NCI-H1105 (cell line): ENCODE measurements at regions not wholly inside any gene's neighbourhood (a gene's known extent, or its start where the extent isn't known, plus 50 kb on each side); places are given as distances from the start of the nearest gene placed in this dataset.
A peak's percentile ranks its signal among the peaks of the same experiment; 100 is the strongest.
"Not testable (repeated sequence)": the region's sequence is repeated elsewhere in the genome, so short reads cannot be mapped to it uniquely, and the experiment has no call there.

ENCODE experiments used
- DNase-seq: peaks from one replicate; lab custom pipeline; 2025; lab: John Stamatoyannopoulos, UW

DNA sequence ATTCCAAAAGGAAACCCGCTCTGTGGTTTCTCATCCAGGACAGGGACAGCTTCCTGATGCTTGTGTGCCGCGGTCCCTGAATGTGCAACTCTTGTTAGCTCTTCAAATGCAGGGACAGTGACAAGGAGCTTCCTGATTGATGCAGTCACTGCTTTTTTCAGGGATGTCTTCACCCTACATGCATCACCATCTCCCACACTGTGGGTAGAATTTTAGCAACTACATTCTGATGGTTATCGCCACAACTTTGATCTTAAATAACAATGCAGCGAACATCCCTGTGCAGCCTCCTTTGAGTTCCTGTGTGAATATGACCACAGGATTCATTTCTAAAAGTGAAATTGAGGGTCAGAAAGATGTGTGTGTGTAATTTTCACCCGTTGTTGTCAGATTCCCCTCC is 115.0 kb downstream of the GGTLC2 start:
- DNase-seq, result no peak

GRCh38 chr22:22759889-22760546 is 115.6 kb downstream of the GGTLC2 start:
- DNase-seq, result no peak

GRCh38 chr22:22761606-22761962 is 117.2 kb downstream of the GGTLC2 start:
- DNase-seq, result no peak

- no peak for DNase-seq
These were observed 117.8 kb downstream of the GGTLC2 start for GRCh38 chr22:22761963-22762772.

GRCh38 chr22:22763512-22763911 is 119.1 kb downstream of the GGTLC2 start:
- no peak for DNase-seq

GRCh38 chr22:22764085-22764484 is 119.7 kb downstream of the GGTLC2 start:
- no peak for DNase-seq

DNA sequence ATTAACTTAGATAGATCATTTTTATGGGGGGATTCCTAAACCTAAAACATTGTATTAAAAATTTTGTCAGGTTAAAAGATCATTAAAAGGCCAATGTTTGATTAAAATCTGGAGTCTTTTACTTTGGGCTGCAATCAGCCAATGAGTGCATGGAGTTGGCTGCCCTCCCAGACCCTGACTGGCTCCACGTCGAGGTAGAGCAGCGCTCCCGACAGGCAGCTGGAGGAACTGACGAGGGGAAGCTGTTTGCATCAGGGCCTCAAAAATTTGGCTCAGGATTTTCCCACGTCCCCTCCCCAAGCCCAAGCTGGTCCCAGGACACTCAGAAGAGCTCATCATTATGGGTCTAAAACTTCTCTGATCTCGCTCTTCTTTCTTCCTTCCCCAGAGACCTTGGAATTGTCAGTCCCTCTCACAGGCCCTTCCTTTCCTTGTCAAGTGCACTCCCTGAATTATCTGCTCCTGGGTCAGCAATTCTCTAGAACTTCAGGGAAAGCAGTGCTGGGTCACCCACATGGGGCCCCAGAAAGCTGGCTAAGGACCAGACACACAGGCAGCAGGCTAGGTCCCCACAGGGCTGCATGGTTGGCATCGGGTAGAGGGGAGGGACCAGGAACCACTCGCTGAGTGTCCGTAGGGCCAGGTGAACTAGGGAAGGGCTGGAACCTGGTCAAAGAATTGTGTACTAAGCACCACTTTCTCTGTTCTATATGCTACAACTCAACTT is 119.6 kb upstream of the IGLL5 start:
- DNase-seq, result no peak

- no peak for DNase-seq
These were observed 118.7 kb upstream of the IGLL5 start for GRCh38 chr22:22768885-22769284.

GRCh38 chr22:22769434-22770279 is 118.0 kb upstream of the IGLL5 start:
- DNase-seq, result no peak

GRCh38 chr22:22770280-22770871 is 117.2 kb upstream of the IGLL5 start:
- peak; percentile 18 for DNase-seq

- DNase-seq, result no peak
These were observed 116.7 kb upstream of the IGLL5 start for GRCh38 chr22:22770881-22771280.

DNA sequence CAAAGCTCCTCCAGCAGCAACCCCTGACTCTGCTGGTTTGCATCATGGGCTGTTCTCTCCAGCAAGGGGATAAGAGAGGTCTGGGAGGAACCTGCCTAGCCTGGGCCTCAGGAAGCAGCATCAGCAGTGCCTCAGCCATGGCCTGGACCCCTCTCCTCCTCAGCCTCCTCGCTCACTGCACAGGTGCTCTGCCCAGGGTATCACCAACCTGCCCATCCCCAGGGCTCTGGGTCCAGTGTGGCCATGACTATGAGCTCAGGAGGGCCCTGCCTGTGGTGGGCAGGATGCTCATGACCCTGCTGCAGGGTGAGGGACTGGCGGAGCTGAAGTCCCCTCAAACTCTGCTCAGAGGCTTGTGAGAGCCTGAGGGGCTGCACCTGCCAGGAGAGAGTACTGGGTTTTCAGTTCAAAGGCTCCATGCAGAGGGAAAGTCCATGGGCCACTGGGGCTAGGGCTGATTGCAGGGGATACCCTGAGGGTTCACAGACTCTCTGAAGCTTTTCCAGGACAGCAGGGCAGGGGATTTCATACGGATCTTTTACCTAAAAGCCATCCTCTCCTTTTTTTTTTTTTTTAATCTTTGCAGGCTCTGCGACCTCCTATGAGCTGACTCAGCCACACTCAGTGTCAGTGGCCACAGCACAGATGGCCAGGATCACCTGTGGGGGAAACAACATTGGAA is 115.8 kb upstream of the IGLL5 start:
- DNase-seq, result no peak

DNA sequence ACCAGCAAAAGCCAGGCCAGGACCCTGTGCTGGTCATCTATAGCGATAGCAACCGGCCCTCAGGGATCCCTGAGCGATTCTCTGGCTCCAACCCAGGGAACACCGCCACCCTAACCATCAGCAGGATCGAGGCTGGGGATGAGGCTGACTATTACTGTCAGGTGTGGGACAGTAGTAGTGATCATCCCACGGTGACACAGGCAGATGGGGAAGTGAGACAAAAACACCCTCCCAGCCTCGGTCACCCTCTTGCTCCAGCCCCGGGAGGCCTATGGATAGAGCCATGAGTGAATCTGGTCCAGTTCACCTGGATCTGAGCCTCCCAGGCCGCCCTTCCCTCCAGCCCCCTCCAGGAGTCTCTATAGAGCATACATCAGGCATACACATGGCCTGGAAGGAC is 115.2 kb upstream of the IGLL5 start:
- no peak for DNase-seq

DNA sequence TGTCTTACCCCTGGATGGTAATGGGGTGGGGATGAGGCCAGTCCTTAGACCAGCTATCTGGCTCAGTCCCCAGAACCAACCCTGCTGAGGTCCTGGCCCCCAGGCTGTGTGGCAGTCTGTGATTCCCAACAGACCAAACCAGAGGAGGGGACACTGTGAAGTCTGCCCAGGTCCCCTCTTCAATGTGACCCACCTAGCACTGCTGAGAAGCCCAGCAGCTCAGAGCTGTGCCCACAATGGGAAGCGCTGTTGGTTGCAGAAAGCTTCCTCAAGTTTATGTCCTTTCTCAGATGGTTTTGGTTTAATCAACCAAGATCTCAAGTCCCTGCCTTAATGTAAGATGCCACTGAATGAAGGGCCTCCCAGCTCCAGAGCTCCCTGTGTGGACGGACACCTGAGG is 114.7 kb upstream of the IGLL5 start:
- DNase-seq, result no peak

DNA sequence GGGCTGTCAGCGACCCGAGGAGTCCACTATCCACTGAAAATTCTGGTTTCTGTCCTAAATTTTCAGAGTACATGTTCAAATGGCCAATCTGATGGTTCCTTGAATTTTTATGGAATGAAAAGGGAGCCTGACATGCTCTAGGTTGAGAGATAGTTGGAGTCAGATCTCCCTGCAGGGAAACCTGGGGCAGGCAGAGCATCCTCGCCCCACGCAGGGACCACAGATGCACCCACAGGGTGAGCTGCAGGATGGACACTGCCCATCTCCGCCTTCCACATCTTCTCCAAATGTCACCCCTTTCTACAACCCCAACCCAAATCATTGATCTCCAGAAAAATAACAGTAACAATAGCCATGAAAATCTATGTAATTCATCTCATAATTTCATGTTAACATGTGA is 114.2 kb upstream of the IGLL5 start:
- no peak for DNase-seq

DNA sequence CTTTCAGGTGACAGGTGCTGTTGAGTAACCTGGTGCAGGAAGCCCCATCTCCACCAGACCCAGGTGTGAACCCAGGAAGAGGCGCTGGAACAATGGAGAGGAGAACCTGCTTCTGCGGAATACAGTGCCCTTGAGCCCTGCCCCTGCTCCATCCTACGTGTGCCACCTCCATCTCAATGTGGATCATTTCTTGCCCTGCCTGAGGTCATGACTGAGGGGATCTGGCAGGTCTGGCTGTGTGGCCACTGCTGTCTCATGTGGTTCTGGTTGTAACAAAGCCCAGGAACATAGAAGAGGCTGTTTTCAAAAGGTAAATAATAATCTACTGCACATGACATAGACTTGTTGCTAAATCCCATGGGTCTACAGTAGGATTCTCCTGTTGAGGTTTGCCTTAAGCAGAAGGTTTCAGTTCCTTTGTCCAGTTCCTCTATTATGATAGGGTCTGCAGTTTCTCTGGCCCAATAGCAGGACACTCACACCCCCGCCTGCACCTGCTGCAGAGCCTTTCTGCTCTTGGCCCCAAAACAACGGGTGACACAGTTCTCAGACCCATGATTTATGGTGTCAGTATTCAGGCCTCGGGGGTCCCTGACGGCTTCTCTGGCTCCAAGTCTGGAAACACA is 113.5 kb upstream of the IGLL5 start:
- DNase-seq, result no peak

DNA sequence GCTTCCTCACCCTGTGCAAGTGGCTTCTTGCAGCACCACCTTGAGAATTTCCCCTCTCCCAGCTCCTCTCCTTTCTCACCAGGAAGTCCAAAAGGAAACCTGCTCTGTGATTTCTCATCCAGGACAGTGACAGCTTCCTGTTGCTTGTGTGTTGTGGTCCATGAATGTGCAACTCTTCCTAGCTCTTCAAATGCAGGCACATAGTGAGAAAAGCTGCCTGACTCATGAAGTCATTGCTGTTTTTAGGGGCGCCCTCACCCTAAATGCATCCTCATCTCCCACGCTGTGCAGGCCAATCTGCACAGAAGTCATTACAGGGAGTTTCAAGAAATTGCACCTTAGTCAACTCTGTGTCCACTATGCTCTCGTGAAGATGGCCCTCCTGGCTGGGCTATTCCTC is 112.9 kb upstream of the IGLL5 start:
- DNase-seq, result not testable (repeated sequence)

GRCh38 chr22:22776121-22776520 is 111.5 kb upstream of the IGLL5 start:
- DNase-seq, result no peak

DNA sequence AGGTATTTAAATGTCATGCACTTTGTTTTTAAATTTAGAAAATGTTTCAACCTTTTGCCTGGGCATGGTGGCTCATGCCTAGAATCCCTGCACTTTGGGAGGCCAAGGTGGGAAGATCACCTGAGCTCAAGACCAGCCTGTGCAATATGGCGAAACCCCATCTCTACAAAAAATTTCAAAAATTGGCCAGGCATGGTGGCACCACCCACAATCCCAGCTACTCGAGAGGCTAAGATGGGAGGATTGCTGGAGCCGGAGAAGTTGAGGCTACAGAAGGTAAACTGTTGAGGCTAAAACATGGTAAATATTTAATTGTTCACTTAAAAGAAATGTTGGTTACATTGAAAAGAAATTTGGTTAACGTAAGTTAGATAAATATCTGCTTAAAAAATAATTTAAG is 108.4 kb upstream of the IGLL5 start:
- no peak for DNase-seq

DNA sequence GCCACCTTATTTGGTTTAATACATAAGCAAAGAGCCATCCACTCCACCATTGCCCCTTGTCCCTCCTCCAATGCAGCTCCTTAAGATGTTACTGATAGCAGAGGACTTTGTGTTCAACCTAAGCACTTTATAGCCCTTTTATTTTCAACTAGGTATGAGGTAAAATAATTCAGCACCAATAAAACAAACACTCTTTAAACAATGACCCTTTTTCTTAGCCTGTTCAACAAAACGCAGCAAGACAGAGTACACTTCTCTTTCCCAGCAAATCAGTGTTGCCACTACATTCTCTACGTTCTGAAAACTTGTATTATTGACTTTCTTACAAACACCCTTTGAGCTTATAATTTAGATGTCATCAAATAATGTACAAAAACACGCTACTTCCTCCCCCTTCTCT is 104.0 kb upstream of the IGLL5 start:
- DNase-seq, result no peak
